ENCODE measurements at regions not wholly inside any gene's neighbourhood (a gene's known extent, or its start where the extent isn't known, plus 50 kb on each side); places are given as distances from the start of the nearest gene placed in this dataset.

DNA sequence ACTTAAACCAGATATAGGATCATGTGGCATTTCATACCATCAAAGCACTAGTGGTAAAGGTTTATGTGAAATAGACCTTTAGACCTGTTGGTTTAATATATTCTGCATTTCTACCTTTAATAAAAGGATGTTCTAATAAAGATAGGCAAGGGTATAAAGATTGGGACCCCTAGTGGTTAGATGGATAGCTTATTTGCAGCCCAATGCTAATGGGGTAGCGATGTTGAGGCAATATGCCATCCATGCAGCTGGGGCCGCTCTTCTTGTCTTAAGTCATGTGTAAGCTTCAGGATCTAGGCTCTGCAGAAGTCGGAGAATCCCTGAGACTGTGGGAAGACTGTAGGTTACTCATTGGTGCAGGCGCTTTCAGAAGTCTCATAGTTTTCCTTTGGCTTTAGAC is 114.9 kb downstream of the ICOS start:
- DNase-seq (no peak), ATAC-seq (no peak)
- in situ Hi-C loops (cut with MboI; ENCODE audit: low sequenced_read_pairs in 4 of 4): no loop called here
- Histone ChIP-seq H3K27me3 (no peaks in the 10 kb centered on the region), H3K36me3 (no peaks in the 10 kb centered on the region), H3K4me1 (no peaks in the 10 kb centered on the region), H3K27ac (no peak overlapping the region), H3K4me3 (no peak overlapping the region), H3K9me3 (no peaks in the 10 kb centered on the region)
- intact Hi-C loops (cut with DNase I; ENCODE audit: low total_unique reads): no loop called here
- TF ChIP-seq, protein P1, sequence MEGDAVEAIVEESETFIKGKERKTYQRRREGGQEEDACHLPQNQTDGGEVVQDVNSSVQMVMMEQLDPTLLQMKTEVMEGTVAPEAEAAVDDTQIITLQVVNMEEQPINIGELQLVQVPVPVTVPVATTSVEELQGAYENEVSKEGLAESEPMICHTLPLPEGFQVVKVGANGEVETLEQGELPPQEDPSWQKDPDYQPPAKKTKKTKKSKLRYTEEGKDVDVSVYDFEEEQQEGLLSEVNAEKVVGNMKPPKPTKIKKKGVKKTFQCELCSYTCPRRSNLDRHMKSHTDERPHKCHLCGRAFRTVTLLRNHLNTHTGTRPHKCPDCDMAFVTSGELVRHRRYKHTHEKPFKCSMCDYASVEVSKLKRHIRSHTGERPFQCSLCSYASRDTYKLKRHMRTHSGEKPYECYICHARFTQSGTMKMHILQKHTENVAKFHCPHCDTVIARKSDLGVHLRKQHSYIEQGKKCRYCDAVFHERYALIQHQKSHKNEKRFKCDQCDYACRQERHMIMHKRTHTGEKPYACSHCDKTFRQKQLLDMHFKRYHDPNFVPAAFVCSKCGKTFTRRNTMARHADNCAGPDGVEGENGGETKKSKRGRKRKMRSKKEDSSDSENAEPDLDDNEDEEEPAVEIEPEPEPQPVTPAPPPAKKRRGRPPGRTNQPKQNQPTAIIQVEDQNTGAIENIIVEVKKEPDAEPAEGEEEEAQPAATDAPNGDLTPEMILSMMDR (IDR thresholded peaks at IDR 0.05 in 4 of 5, conservative IDR thresholded peaks at IDR 0.05 in 1 of 5): no peak
- TF ChIP-seq POLR2A (IDR thresholded peaks at IDR 0.05): no peak

DNA sequence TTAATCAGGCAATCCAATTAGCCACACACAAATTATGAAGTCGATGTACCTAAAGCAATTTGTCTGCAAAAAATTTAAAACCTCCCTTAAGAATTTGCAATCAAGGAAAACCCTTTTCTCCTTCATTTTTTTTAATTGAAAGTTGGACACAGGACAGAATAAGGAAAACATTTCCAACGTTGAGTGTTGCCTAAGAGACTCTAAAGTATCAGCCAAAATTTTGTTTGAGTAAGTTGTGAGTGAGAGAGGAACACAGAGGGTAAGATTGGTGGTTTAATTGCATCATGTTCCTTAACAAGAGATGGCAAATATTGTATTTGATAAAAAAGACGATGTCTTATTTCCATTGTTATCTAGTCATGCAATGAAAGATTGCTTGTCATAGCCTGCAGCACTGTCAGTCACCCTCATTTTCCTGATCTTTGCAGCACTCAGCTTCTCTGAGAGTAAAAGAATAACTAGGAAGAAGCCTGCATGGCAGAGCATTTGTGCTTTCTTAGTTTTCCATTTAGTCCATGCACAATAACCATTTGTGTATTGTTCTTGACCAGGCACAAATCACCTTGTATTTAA is 115.5 kb downstream of the ICOS start:
- no peak overlapping the region for H3K4me3 ChIP-seq
- no peak overlapping the region for H3K27ac ChIP-seq
- DNase-seq (no peak), ATAC-seq (no peak)
- no peaks in the 10 kb centered on the region for H3K9me3 ChIP-seq
- no peaks in the 10 kb centered on the region for H3K36me3 ChIP-seq
- in situ Hi-C loops (cut with MboI; ENCODE audit: low sequenced_read_pairs in 4 of 4): no loop called here
- intact Hi-C loops (cut with DNase I; ENCODE audit: low total_unique reads): no loop called here
- H3K27me3 ChIP-seq: no peaks in the 10 kb centered on the region
- H3K4me1 ChIP-seq: no peaks in the 10 kb centered on the region
- TF ChIP-seq, protein P1 (IDR thresholded peaks at IDR 0.05 in 4 of 5, conservative IDR thresholded peaks at IDR 0.05 in 1 of 5): no peak
- no peak for TF ChIP-seq POLR2A (IDR thresholded peaks at IDR 0.05)

DNA sequence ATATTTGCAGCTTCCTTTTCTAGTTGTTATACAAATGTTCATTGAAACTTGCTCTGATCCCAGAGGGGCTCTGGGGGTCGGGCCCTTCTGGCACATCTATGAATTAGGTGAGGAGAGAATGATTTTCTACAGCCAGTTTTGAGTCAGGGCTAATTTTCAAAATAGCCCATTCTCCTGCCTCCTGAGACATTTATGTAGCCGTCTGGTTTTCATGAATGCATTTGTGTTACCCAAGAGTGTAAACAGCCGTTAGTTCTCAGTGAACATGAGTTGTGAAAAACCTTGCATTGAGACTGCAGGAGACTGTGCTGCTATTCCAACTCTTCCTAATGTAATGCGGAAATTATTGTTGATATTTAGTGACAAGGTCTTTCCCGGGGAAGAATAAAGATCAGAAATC is 122.5 kb downstream of the ICOS start:
- Histone ChIP-seq H3K27me3 (no peaks in the 10 kb centered on the region), H3K4me3 (no peak overlapping the region), H3K9me3 (no peaks in the 10 kb centered on the region), H3K4me1 (no peaks in the 10 kb centered on the region), H3K36me3 (no peaks in the 10 kb centered on the region), H3K27ac (no peak overlapping the region)
- in situ Hi-C loops (cut with MboI; ENCODE audit: low sequenced_read_pairs in 4 of 4) (no loop called here), intact Hi-C loops (cut with DNase I; ENCODE audit: low total_unique reads) (no loop called here)
- TF ChIP-seq, protein P1 (IDR thresholded peaks at IDR 0.05 in 4 of 5, conservative IDR thresholded peaks at IDR 0.05 in 1 of 5): no peak
- no peak for TF ChIP-seq POLR2A (IDR thresholded peaks at IDR 0.05)
- ATAC-seq: no peak
- no peak for DNase-seq

DNA sequence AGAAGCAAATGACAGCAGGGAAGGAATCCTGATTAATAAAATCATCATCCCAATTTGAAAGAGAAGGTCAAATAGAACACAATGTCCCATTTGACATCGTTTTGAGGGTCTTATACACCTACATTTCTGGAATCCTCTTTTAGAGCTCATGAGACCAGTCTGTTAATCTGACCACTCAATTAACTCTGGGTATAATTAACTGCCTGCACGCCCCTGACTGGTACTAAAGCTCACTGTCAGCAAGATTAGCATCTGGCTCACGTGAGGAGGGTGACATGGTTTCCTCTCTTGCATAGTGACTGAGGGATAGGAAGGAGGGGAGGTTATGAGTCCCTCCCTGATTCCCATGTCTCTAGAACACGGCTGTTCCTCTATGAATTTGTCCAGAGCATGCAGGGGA is 124.3 kb downstream of the ICOS start:
- no peaks in the 10 kb centered on the region for H3K4me1 ChIP-seq
- no peak for DNase-seq
- no peaks in the 10 kb centered on the region for H3K27me3 ChIP-seq
- in situ Hi-C loops (cut with MboI; ENCODE audit: low sequenced_read_pairs in 4 of 4) (no loop called here), intact Hi-C loops (cut with DNase I; ENCODE audit: low total_unique reads) (no loop called here)
- H3K27ac ChIP-seq: no peak overlapping the region
- TF ChIP-seq, protein P1 (IDR thresholded peaks at IDR 0.05 in 4 of 5, conservative IDR thresholded peaks at IDR 0.05 in 1 of 5): no peak
- TF ChIP-seq POLR2A (IDR thresholded peaks at IDR 0.05): no peak
- H3K9me3 ChIP-seq: no peaks in the 10 kb centered on the region
- H3K36me3 ChIP-seq: no peaks in the 10 kb centered on the region
- ATAC-seq: no peak
- H3K4me3 ChIP-seq: no peak overlapping the region

DNA sequence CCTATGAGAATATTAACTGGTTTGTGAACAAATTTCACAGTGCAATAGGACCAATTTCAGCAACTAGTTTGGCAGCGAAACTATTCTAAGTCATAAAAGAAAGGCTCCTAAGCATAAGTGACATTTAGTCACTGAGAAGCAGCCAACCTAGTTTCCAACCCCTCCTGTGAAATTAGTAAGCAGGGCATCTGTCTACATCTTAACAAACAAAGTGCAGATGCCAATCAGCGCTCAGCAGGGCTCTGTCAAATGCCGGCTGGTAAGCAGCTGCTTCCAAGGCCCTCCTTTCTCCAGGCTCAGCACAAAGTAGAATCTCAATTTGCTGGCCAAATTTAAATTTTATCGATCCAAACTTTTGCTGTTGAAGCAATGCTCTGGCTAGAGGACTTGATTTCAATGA is 124.7 kb downstream of the ICOS start:
- in situ Hi-C loops (cut with MboI; ENCODE audit: low sequenced_read_pairs in 4 of 4) (no loop called here), intact Hi-C loops (cut with DNase I; ENCODE audit: low total_unique reads) (no loop called here)
- no peak for ATAC-seq

More for the DNA sequence above, 124.7 kb downstream of the ICOS start:
- Histone ChIP-seq H3K27me3 (no peaks in the 10 kb centered on the region), H3K9me3 (no peaks in the 10 kb centered on the region), H3K36me3 (no peaks in the 10 kb centered on the region), H3K4me1 (no peaks in the 10 kb centered on the region), H3K4me3 (no peak overlapping the region), H3K27ac (no peak overlapping the region)
- TF ChIP-seq, protein P1 (IDR thresholded peaks at IDR 0.05 in 4 of 5, conservative IDR thresholded peaks at IDR 0.05 in 1 of 5): no peak
- no peak for TF ChIP-seq POLR2A (IDR thresholded peaks at IDR 0.05)
- no peak for DNase-seq
